ENCODE measurements at regions not wholly inside any gene's neighbourhood (a gene's known extent, or its start where the extent isn't known, plus 50 kb on each side); places are given as distances from the start of the nearest gene placed in this dataset.

GRCh38 chr7:46819819-46820218 is 762.1 kb downstream of the TNS3 start:
- ATAC-seq (no peak), DNase-seq (no peak)
- Histone ChIP-seq H3K36me3 (no peaks in the 10 kb centered on the region), H3K27me3 (no peaks in the 10 kb centered on the region), H3K9me3 (peaks cover 0 to 35% (median 0%) of the 10 kb centered on the region in 11 donors), H3K4me3 (no peak overlapping the region), H3K4me1 (no peaks in the 10 kb centered on the region), H3K27ac (no peak overlapping the region)
- TF ChIP-seq, protein P1, sequence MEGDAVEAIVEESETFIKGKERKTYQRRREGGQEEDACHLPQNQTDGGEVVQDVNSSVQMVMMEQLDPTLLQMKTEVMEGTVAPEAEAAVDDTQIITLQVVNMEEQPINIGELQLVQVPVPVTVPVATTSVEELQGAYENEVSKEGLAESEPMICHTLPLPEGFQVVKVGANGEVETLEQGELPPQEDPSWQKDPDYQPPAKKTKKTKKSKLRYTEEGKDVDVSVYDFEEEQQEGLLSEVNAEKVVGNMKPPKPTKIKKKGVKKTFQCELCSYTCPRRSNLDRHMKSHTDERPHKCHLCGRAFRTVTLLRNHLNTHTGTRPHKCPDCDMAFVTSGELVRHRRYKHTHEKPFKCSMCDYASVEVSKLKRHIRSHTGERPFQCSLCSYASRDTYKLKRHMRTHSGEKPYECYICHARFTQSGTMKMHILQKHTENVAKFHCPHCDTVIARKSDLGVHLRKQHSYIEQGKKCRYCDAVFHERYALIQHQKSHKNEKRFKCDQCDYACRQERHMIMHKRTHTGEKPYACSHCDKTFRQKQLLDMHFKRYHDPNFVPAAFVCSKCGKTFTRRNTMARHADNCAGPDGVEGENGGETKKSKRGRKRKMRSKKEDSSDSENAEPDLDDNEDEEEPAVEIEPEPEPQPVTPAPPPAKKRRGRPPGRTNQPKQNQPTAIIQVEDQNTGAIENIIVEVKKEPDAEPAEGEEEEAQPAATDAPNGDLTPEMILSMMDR (IDR thresholded peaks at IDR 0.05) = no peak
- intact Hi-C loops (cut with DNase I) = loop anchor here in 1 of 10 donors (10.0 kb wide), 1 partner anchor 115 kb away; no protein-coding TSS in a partner anchor
- 95 to 97% methylated on average over 7 of the region's 7 CpGs for WGBS, 2 donors

- TF ChIP-seq, protein P1 (IDR thresholded peaks at IDR 0.05) = no peak
- peaks cover 0 to 23% (median 0%) of the 10 kb centered on the region in 11 donors for H3K9me3 ChIP-seq
- peaks cover 0 to 23% (median 11%) of the 10 kb centered on the region in 9 donors for H3K4me1 ChIP-seq
- DNase-seq (no peak), ATAC-seq (no peak)
- H3K36me3 ChIP-seq = no peaks in the 10 kb centered on the region
- no peak overlapping the region for H3K4me3 ChIP-seq
- intact Hi-C loops (cut with DNase I) = loop anchor here in 1 of 10 donors (10.0 kb wide), 1 partner anchor 120 kb away; no protein-coding TSS in a partner anchor
- 83 to 86% methylated on average over 4 of the region's 4 CpGs for WGBS, 2 donors
- H3K27me3 ChIP-seq = no peaks in the 10 kb centered on the region
- no peak overlapping the region for H3K27ac ChIP-seq
Measured at GRCh38 chr7:46814516-46815250, 767.2 kb downstream of the TNS3 start.

DNA sequence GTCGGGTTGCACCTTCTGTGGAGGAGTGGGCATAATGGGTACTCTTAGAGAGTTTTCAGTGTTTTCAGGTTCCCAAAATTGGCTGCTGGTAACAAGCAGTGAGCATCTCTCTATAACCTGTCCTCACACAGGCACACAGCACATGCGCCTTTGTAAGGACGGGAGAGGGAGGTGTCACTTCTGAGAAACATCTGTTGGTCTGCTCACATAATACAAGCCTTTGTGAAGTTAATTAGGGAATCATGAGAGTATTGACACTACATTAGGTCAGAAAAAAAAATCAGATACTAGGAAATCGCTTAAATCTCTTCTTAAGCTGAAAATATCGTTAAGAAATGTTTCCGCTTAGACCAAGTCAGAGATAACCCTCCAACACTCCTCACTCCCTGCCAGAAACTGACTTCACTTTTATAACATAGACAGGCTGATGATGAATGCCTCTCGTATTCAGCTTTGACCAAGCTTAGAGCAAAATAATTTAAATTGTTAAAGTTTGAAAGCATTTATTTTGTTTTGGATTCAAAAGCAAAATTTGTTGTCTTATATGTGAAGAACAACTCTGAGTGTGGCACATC is 769.7 kb downstream of the TNS3 start:
- H3K27ac ChIP-seq = peak overlapping the region in 6 of 10 donors; percentile 18 to 67 (median 42)
- peaks cover 0 to 15% (median 0%) of the 10 kb centered on the region in 11 donors for H3K9me3 ChIP-seq
- H3K36me3 ChIP-seq = no peaks in the 10 kb centered on the region
- ATAC-seq = peak in 7 of 8 donors; percentile 31 to 78 (median 66)
- H3K27me3 ChIP-seq = no peaks in the 10 kb centered on the region
- no peak for DNase-seq
- intact Hi-C loops (cut with DNase I) = loop anchor here in 1 of 10 donors (10.0 kb wide), 1 partner anchor 123 kb away; no protein-coding TSS in a partner anchor
- WGBS, 2 donors = 70% methylated on average over 7 of the region's 7 CpGs
- TF ChIP-seq, protein P1 (IDR thresholded peaks at IDR 0.05) = no peak
- peaks cover 0 to 31% (median 13%) of the 10 kb centered on the region in 9 donors for H3K4me1 ChIP-seq
- H3K4me3 ChIP-seq = no peak overlapping the region

DNA sequence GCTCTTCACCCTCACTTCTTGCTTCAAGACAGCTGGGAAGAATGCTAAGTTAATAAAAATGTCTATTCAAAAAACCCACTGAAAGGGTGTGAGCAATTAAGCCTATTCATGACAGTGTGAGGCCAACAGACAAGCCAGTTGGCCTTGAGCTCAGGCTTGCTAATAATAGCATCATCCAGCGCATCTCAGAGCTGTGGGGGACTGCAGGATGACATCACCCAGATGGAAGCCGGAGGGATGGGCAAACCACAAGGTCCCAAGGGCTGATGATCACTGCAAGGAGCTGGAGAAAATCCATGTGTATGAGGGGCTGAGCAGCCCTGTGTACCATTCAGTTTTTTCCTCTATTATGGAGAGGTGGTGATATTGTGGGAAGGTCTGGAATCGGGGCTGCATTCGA is 770.4 kb downstream of the TNS3 start:
- Histone ChIP-seq H3K36me3 (no peaks in the 10 kb centered on the region), H3K9me3 (peaks cover 0 to 8% (median 0%) of the 10 kb centered on the region in 11 donors), H3K4me1 (peaks cover 0 to 37% (median 13%) of the 10 kb centered on the region in 9 donors), H3K27me3 (no peaks in the 10 kb centered on the region), H3K27ac (peak overlapping the region in 6 of 10 donors; percentile 32 to 67 (median 52)), H3K4me3 (no peak overlapping the region)
- DNase-seq (peak; percentile 19 to 72), ATAC-seq (peak; percentile 89 to 97 (median 94))
- intact Hi-C loops (cut with DNase I) = loop anchor here in 1 of 10 donors (10.0 kb wide), 1 partner anchor 123 kb away; no protein-coding TSS in a partner anchor
- WGBS, 2 donors = 53 to 54% methylated on average over 4 of the region's 4 CpGs
- TF ChIP-seq, protein P1 (IDR thresholded peaks at IDR 0.05) = no peak
